ENCODE measurements at regions not wholly inside any gene's neighbourhood (a gene's known extent, or its start where the extent isn't known, plus 50 kb on each side); places are given as distances from the start of the nearest gene placed in this dataset.

DNA sequence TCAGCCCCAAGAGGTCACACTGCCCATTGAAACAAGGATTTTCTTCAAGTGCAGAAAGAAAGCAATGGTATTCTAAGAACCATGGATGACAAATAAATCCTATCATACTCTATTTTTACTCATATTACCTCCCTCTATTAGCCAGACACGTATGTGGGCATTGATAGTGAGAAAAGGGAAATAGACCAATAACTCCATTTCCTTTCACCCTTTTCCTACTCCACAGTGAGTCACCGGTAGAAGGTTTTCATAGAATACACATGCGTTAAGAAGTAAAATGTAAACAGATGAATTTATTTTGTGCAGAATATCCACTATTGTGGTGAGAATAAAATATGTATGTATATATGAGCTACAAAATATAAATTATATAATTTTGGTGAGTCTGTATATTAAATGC, 568.9 kb upstream of the ADGRL4 start:
- H3K27ac ChIP-seq (replicated peaks): no peak overlapping the region
- H3K4me3 ChIP-seq (replicated peaks; ENCODE audit: insufficient read depth, low read length): no peak overlapping the region
- DNase-seq (ENCODE audit: low read depth in 1 of 2, low spot score in 1 of 2): no peak
- TF ChIP-seq POLR2AphosphoS5 (IDR thresholded peaks at IDR 0.05; ENCODE audit: low read depth) (no peak), SPI1 (IDR thresholded peaks at IDR 0.05; ENCODE audit: borderline replicate concordance, low read depth) (no peak), GABPA (IDR thresholded peaks at IDR 0.05; ENCODE audit: low read depth) (no peak)
- TF ChIP-seq, protein P1, sequence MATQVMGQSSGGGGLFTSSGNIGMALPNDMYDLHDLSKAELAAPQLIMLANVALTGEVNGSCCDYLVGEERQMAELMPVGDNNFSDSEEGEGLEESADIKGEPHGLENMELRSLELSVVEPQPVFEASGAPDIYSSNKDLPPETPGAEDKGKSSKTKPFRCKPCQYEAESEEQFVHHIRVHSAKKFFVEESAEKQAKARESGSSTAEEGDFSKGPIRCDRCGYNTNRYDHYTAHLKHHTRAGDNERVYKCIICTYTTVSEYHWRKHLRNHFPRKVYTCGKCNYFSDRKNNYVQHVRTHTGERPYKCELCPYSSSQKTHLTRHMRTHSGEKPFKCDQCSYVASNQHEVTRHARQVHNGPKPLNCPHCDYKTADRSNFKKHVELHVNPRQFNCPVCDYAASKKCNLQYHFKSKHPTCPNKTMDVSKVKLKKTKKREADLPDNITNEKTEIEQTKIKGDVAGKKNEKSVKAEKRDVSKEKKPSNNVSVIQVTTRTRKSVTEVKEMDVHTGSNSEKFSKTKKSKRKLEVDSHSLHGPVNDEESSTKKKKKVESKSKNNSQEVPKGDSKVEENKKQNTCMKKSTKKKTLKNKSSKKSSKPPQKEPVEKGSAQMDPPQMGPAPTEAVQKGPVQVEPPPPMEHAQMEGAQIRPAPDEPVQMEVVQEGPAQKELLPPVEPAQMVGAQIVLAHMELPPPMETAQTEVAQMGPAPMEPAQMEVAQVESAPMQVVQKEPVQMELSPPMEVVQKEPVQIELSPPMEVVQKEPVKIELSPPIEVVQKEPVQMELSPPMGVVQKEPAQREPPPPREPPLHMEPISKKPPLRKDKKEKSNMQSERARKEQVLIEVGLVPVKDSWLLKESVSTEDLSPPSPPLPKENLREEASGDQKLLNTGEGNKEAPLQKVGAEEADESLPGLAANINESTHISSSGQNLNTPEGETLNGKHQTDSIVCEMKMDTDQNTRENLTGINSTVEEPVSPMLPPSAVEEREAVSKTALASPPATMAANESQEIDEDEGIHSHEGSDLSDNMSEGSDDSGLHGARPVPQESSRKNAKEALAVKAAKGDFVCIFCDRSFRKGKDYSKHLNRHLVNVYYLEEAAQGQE (IDR thresholded peaks at IDR 0.05; ENCODE audit: insufficient replicate concordance, low read depth): no peak
- TF ChIP-seq, protein P2, sequence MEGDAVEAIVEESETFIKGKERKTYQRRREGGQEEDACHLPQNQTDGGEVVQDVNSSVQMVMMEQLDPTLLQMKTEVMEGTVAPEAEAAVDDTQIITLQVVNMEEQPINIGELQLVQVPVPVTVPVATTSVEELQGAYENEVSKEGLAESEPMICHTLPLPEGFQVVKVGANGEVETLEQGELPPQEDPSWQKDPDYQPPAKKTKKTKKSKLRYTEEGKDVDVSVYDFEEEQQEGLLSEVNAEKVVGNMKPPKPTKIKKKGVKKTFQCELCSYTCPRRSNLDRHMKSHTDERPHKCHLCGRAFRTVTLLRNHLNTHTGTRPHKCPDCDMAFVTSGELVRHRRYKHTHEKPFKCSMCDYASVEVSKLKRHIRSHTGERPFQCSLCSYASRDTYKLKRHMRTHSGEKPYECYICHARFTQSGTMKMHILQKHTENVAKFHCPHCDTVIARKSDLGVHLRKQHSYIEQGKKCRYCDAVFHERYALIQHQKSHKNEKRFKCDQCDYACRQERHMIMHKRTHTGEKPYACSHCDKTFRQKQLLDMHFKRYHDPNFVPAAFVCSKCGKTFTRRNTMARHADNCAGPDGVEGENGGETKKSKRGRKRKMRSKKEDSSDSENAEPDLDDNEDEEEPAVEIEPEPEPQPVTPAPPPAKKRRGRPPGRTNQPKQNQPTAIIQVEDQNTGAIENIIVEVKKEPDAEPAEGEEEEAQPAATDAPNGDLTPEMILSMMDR (IDR thresholded peaks at IDR 0.05; ENCODE audit: insufficient read depth, low read length): no peak
- no peaks in the 10 kb centered on the region for H3K27me3 ChIP-seq (ENCODE audit: insufficient read depth, poor library complexity, severe bottlenecking)

DNA sequence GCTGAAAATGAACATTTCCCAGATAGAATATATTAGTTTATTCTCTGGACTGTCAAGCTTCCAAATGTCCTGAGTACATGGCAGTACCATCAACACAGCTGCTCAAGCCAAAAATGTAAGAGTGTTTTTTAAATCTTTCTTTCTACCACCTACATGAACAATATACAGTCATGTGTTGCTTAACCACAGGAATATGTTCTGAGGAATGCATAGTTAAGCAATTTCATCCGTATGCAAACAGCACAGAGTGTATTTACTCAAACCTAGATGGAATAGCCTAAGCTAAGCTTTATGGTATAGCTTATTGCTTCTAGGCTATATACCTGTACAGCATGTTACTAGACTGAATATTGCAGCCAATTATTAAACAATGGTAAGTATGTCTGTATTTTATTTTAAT, 561.9 kb upstream of the ADGRL4 start:
- no peaks in the 10 kb centered on the region for H3K27me3 ChIP-seq (ENCODE audit: insufficient read depth, poor library complexity, severe bottlenecking)
- DNase-seq (ENCODE audit: low read depth in 1 of 2, low spot score in 1 of 2): no peak
- no peak overlapping the region for H3K4me3 ChIP-seq (replicated peaks; ENCODE audit: insufficient read depth, low read length)
- TF ChIP-seq SPI1 (IDR thresholded peaks at IDR 0.05; ENCODE audit: borderline replicate concordance, low read depth): no peak
- no peak for TF ChIP-seq POLR2AphosphoS5 (IDR thresholded peaks at IDR 0.05; ENCODE audit: low read depth)
- no peak for TF ChIP-seq GABPA (IDR thresholded peaks at IDR 0.05; ENCODE audit: low read depth)
- TF ChIP-seq, protein P2 (IDR thresholded peaks at IDR 0.05; ENCODE audit: insufficient read depth, low read length): no peak
- TF ChIP-seq, protein P1 (IDR thresholded peaks at IDR 0.05; ENCODE audit: insufficient replicate concordance, low read depth): no peak
- H3K27ac ChIP-seq (replicated peaks): no peak overlapping the region

DNA sequence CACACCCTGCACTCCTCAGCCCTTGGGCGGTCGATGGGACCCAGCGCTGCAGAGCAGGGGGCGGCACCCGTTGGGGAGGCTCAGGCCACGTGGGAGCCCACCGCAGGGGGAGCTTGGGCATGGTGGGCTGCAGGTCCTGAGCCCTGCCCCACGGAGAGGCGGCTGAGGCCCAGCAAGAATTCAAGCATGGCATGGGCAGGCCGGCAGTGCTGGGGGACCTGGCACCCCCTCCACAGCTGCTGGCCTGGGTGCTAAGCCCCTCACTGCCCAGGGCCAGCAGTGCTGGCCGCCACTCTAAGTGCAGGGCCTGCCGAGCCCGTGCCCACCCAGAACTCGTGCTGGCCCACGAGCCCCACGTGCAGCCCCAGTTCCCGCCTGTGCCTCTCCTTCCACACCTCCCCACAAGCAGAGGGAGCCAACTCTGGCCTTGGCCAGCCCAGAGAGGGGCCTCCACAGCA, 555.0 kb upstream of the ADGRL4 start:
- Histone ChIP-seq H3K27me3 (ENCODE audit: insufficient read depth, poor library complexity, severe bottlenecking) (no peaks in the 10 kb centered on the region), H3K4me3 (replicated peaks; ENCODE audit: insufficient read depth, low read length) (no peak overlapping the region), H3K27ac (replicated peaks) (no peak overlapping the region)
- DNase-seq (ENCODE audit: low read depth in 1 of 2, low spot score in 1 of 2): no peak
- no peak for TF ChIP-seq GABPA (IDR thresholded peaks at IDR 0.05; ENCODE audit: low read depth)
- TF ChIP-seq, protein P1 (IDR thresholded peaks at IDR 0.05; ENCODE audit: insufficient replicate concordance, low read depth): no peak
- TF ChIP-seq SPI1 (IDR thresholded peaks at IDR 0.05; ENCODE audit: borderline replicate concordance, low read depth): no peak
- TF ChIP-seq, protein P2 (IDR thresholded peaks at IDR 0.05; ENCODE audit: insufficient read depth, low read length): no peak
- no peak for TF ChIP-seq POLR2AphosphoS5 (IDR thresholded peaks at IDR 0.05; ENCODE audit: low read depth)
